Central memory CD8-positive, alpha-beta T cell (primary cell): ENCODE measurements at regions not wholly inside any gene's neighbourhood (a gene's known extent, or its start where the extent isn't known, plus 50 kb on each side); places are given as distances from the start of the nearest gene placed in this dataset.

Experiments used
- ATAC-seq: fragments of 150-1000 bp; cut with Tn5 transposase; replicated peaks from 2 replicates; pipeline ENCODE4 v1.10.0; 2022; ENCODE audit warnings: mild to moderate bottlenecking, moderate FRiP score, moderate number of reproducible peaks; ENCODE audit not compliant: poor library complexity, severe bottlenecking; ENCODE audit errors: extremely low read depth
- DNase-seq, 2 donors: peaks; one replicate each; pipeline ENCODE4 v3.0.0; 2021; ENCODE audit warnings: low spot score in 2 of 2
- H3K27ac Mint-ChIP-seq: one replicate; pipeline ENCODE4 v1.8.0; 2022; ENCODE audit warnings: low read depth, mild to moderate bottlenecking, moderate library complexity, mixed read lengths
- H3K27me3 Mint-ChIP-seq: one replicate; pipeline ENCODE4 v1.8.0; 2022; ENCODE audit warnings: mixed read lengths
- H3K36me3 Mint-ChIP-seq: one replicate; pipeline ENCODE4 v1.8.0; 2022; ENCODE audit warnings: mild to moderate bottlenecking, moderate library complexity, mixed read lengths; ENCODE audit not compliant: insufficient read depth
- H3K4me1 Mint-ChIP-seq: one replicate; pipeline ENCODE4 v1.8.0; 2022; ENCODE audit warnings: mixed read lengths
- H3K4me3 Mint-ChIP-seq: one replicate; pipeline ENCODE4 v1.8.0; 2022; ENCODE audit warnings: mild to moderate bottlenecking, moderate library complexity, mixed read lengths
- H3K9me3 Mint-ChIP-seq: one replicate; pipeline ENCODE4 v1.8.0; 2022; ENCODE audit warnings: mixed read lengths

DNA sequence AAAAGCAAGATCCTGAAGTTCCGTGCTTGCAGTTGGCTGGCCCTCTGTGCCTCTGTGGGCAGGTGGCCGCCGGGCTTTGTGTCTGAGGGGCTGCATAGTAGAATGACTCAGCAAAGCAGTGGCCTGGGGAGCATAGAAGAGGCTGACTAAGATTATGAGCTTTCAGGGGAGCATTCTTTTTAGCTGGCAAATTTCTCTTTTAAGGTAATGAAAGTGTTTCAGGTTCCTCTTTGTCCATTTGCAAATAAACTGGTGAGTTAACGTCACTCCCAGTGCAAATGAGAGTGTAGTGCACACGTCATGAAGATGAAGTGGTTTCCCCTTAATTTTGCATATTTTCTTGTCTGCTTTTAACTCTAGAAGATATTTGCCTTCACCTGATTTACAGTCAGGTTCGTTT is 98.6 kb downstream of the BCL2L11 start:
- peaks cover 4% of the 10 kb centered on the region for H3K9me3 Mint-ChIP-seq
- H3K27ac Mint-ChIP-seq: no peak overlapping the region
- H3K4me1 Mint-ChIP-seq: no peaks in the 10 kb centered on the region
- no peak overlapping the region for H3K4me3 Mint-ChIP-seq
- no peaks in the 10 kb centered on the region for H3K27me3 Mint-ChIP-seq
- H3K36me3 Mint-ChIP-seq: no peaks in the 10 kb centered on the region
- peak; percentile 32 for ATAC-seq
- no peak for DNase-seq

DNA sequence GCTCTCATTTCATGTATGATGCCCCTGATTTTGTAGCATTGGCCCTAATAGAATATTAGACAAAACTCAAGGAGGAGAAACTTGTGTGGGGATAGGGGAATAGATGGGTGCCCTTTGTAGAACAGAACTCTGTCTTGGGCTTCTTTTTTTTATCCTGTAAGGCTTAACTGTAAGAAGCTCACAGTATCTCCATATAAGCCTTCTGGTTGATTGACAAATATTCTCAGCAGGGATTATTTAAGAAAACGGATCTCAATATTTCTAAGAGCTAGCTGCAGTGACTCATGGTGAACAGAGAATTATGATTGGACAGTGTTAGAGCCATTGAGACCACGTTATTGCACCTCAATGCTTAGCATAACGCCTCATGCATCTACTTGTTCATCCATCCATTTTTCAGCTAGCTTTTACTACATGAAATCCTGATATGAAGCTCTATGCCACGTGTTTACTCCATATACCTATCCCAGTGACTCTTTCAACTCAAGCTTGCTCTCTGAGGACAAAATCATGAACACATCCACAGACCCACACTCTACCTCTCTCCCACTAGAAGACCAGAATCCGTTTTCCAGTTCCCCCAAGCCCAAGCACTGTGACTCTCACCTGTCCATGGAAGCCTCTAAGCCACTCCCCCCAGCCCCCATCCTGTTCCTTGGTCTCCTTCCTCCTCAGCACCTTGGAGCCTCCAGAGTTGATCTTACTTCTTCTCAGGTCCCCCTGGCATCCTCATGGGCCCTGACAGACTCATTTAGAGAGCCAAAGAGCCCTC is 99.2 kb downstream of the BCL2L11 start:
- Mint-ChIP-seq H3K27me3 (no peaks in the 10 kb centered on the region), H3K36me3 (no peaks in the 10 kb centered on the region), H3K9me3 (no peaks in the 10 kb centered on the region), H3K27ac (no peak overlapping the region), H3K4me3 (no peak overlapping the region), H3K4me1 (no peaks in the 10 kb centered on the region)
- DNase-seq: no peak
- ATAC-seq: no peak

DNA sequence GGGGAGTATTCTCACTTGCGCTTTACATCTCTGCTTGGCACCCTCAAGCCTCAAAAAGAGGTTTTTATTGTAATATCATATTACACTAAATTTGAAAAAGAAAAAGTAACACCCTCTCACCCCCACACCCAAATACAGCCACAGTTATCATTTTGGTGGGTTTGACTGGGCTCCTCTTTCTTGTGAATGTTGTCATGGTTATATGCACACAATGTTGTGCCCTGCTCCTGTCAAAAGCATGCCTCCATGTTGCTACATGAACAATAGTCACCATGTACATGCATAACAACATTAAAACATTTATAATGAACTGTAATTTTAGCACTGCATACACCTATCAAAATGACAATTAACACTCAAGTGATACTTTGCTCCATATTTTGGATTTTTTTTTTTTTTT is 100.2 kb downstream of the BCL2L11 start:
- H3K27me3 Mint-ChIP-seq: no peaks in the 10 kb centered on the region
- H3K4me3 Mint-ChIP-seq: no peak overlapping the region
- no peaks in the 10 kb centered on the region for H3K4me1 Mint-ChIP-seq
- DNase-seq (no peak), ATAC-seq (no peak)
- H3K9me3 Mint-ChIP-seq: no peaks in the 10 kb centered on the region
- H3K27ac Mint-ChIP-seq: no peak overlapping the region
- no peaks in the 10 kb centered on the region for H3K36me3 Mint-ChIP-seq

DNA sequence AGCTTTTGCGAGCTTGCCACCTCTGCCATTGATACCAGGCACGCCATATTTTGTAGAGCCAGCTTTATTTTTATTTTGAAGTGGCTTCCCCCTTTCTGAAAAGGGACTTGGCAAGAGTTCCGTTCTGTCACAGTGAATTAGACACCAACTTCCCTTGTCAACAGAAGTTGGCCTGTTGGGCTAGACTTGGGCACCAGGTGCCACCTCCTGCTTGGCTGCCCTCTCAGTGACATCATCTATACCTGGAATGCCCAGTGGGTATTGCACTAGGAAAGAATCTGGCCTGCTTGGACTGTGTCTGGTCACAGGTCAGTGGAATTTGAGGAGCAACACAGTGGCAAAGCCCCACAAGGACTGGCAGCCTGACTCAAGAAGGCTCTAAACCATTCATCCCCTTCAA is 101.0 kb downstream of the BCL2L11 start:
- no peak overlapping the region for H3K27ac Mint-ChIP-seq
- ATAC-seq (no peak), DNase-seq (no peak)
- no peaks in the 10 kb centered on the region for H3K4me1 Mint-ChIP-seq
- H3K27me3 Mint-ChIP-seq: no peaks in the 10 kb centered on the region
- H3K36me3 Mint-ChIP-seq: no peaks in the 10 kb centered on the region
- H3K9me3 Mint-ChIP-seq: no peaks in the 10 kb centered on the region
- H3K4me3 Mint-ChIP-seq: no peak overlapping the region

DNA sequence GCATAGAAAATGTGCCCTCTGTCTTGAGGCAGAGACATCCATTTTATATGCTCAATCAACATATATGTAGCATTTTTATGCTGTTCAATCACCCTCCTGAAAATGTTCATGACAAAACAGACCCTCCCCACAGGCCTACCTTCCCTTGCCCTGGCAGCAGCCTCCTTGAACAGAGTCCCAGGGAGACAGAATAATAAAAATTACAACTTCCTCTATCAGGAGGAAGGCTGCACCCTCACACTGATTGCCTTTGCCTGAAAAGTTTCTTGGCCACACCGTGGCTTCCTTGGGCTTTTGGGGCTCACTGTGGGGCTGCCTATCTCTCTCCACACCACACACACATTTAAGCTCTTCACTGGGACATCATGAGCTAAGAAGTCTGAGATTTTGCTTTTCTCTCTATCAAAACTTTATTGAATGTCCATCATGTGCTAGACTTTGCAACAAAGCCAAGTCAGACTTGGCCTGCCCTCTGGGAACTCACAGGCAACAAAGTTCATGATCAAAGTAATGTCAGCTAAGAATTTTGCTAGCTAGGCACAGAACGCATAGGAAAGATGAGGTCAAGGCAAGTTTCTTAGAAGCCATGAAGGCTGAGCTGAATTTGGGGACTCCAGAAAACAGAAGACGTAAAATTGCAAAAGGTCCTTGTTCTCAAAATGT is 101.6 kb downstream of the BCL2L11 start:
- DNase-seq (no peak), ATAC-seq (no peak)
- Mint-ChIP-seq H3K36me3 (no peaks in the 10 kb centered on the region), H3K27me3 (no peaks in the 10 kb centered on the region), H3K4me3 (no peak overlapping the region), H3K9me3 (no peaks in the 10 kb centered on the region), H3K27ac (no peak overlapping the region), H3K4me1 (no peaks in the 10 kb centered on the region)

DNA sequence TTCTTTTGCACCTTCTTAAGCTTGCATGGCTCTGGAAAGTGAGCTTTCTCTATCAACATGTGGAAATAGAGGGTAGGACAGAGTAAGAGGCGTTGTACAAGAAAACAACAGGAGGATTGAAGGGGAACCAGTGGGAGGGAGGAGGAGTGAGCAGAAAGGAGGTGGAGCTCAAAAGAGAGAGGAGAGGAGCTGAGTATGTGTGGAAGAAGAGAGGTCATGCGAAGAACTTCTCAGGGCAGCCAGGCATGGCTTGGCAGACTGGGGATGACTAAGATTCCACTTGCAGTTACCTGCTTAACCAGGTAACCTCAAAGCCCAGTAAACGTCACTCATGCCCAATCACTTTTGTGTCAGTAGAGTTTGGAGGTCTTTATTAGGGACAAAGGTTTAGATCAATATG is 105.1 kb downstream of the BCL2L11 start:
- no peak overlapping the region for H3K27ac Mint-ChIP-seq
- no peak overlapping the region for H3K4me3 Mint-ChIP-seq
- no peaks in the 10 kb centered on the region for H3K4me1 Mint-ChIP-seq
- no peaks in the 10 kb centered on the region for H3K27me3 Mint-ChIP-seq
- H3K9me3 Mint-ChIP-seq: no peaks in the 10 kb centered on the region
- no peak for DNase-seq
- no peak for ATAC-seq
- peaks cover 2% of the 10 kb centered on the region for H3K36me3 Mint-ChIP-seq

DNA sequence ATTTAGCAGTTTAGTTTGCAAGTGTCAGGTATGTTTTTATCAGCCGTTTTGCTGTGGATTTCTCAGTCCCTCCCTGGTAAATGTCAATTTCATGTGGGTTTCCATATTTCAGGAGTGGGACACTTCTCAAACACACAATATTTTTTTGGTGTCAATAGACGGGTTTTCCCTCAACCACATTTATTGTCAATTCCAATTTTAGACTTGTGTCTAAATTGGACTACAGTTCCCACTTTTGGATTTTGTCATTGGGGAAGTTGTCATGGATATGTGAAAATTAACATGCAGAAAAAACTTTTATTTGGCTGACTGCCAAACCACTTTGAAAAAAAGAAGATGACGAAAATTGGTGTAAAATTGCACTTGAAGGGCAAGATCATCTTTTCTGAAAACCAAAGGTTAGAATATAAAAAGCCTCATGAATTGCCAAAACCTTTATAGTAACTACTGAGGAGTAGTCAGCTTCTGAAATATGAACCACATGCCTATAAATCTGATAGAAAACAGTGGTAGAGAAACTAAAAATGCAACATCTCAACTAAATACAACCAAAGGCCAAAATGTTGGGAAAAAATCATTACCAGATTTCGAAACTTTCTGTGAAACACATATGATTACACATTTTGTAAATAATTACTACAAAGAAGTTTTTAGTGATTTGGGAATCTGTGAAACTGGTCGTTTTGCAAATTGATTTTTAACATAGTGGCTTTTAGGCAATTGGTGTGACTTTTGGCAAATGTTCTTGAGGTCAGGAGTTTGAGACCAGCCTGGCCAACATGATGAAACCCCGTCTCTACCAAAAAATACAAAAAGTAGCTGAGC is 106.4 kb downstream of the BCL2L11 start:
- Mint-ChIP-seq H3K4me3 (no peak overlapping the region), H3K4me1 (no peaks in the 10 kb centered on the region), H3K27ac (no peak overlapping the region), H3K27me3 (no peaks in the 10 kb centered on the region), H3K9me3 (no peaks in the 10 kb centered on the region), H3K36me3 (peaks cover 2% of the 10 kb centered on the region)
- DNase-seq: no peak
- no peak for ATAC-seq

DNA sequence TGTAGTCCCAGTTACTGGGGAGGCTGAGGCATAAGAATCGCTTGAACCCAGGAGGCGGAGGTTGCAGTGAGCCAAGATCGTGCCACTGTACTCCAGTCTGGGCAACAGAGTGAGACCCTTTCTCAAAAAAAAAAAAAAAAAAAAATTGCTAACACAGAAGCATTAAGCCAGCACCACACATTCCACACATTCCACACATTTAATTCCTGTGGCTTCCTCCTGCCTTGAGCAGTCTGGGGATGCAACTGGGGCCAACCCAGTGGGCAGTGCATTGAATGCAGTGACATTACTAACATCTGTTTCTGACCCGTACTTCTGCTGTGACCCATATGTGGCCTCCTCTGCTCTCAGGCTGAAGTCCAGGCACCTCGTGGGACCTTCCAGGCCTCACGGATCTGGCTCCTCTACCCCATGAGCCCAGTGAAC is 107.0 kb downstream of the BCL2L11 start:
- peaks cover 2% of the 10 kb centered on the region for H3K36me3 Mint-ChIP-seq
- no peaks in the 10 kb centered on the region for H3K27me3 Mint-ChIP-seq
- no peaks in the 10 kb centered on the region for H3K9me3 Mint-ChIP-seq
- DNase-seq (no peak), ATAC-seq (no peak)
- no peak overlapping the region for H3K27ac Mint-ChIP-seq
- no peaks in the 10 kb centered on the region for H3K4me1 Mint-ChIP-seq
- H3K4me3 Mint-ChIP-seq: no peak overlapping the region

DNA sequence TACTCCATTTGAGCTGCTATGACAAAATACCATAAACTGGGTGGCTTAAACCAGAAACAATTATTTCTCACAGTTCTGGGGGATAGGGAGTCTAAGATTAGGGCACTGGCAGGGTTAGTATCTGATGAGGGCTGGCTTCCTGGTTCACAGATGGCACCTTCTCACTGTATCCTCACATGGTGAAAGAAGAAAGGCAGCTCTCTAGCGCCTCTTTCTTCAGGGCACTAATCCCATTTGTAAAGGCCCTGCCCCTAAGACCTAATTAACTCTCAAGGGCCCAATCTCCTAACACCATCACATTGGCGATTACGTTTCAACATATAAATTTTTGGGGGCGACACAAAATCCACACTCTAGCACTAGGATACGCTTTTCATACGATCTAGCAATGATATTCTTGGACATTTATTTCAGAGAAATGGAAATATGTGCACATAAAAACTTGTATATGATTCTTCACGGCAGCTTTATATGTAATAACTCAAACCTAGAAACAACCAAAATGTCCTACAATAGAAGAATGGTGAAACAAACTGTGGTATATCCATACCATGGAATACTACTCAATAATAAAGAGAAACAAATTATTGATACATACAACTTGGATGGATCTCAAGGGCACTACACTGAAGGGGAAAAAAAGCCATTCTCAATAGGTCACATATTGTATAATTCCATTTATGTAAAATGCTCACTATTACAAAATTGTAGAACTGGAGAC is 111.0 kb downstream of the BCL2L11 start:
- Mint-ChIP-seq H3K4me1 (no peaks in the 10 kb centered on the region), H3K4me3 (no peak overlapping the region), H3K36me3 (peaks cover 4% of the 10 kb centered on the region), H3K9me3 (no peaks in the 10 kb centered on the region), H3K27me3 (no peaks in the 10 kb centered on the region), H3K27ac (no peak overlapping the region)
- no peak for DNase-seq
- no peak for ATAC-seq

DNA sequence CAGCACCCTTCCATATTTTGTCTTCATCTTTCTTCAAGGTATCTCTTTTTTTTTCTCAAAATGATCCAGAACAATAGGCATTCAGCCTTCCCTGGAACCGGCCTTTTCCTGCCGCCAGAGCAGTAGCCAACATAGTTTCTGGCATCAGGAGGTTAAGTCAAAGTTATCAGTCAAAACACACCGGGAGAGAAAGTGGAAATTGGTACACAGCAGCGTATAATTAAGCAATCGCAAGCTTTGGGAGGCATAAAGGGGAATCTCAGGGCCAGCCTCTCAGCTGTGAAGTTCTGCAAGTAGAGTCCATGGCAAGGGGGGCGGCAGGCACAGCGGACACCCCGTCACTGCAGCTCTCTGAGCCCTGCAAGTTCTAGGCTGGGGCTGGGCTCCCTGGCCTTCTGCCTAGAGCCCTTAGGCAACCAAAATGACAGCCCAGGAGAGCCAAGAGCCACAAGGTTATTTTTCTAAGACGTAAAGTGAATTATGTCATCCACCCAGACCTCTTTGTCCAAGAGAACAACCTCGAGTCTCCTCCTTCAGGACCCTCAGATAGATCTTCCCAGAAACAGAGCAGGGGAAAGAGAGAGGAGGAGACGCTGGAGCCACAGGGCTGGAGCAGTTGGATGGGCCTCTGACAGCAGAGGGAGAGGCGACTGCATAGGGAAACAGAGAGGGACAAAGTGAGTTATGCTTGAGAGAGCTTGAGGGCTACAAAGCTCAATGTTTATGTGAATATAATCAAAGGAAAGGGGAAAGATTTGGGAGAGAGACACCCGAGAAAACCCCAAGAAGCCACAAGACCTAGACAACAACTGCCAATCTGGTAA is 114.7 kb downstream of the BCL2L11 start:
- H3K36me3 Mint-ChIP-seq: peaks cover 2% of the 10 kb centered on the region
- no peaks in the 10 kb centered on the region for H3K4me1 Mint-ChIP-seq
- H3K27ac Mint-ChIP-seq: no peak overlapping the region
- H3K27me3 Mint-ChIP-seq: no peaks in the 10 kb centered on the region
- no peak overlapping the region for H3K4me3 Mint-ChIP-seq
- DNase-seq: no peak
- ATAC-seq: no peak
- H3K9me3 Mint-ChIP-seq: no peaks in the 10 kb centered on the region

DNA sequence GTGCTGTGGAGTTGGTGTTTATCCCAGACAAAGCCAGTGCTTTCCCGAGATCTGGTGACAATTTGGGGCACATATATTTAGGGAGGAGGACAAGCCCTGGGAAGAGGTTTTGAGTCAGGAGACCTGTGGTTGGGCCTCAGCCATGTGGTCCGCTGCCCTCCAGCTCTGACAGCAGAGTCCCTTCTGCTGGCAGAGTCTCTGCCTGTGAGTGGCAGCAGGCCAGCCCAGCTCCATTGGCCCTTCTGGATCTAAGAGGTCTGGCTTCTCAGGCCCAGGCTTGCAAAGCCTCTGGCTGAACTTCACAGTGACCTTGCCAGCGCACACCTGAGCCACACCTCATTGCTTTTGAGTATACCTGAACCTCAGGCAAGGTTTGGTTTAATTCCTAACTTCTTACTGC is 115.3 kb downstream of the BCL2L11 start:
- no peak for DNase-seq
- Mint-ChIP-seq H3K4me1 (no peaks in the 10 kb centered on the region), H3K4me3 (no peak overlapping the region), H3K27me3 (no peaks in the 10 kb centered on the region), H3K9me3 (no peaks in the 10 kb centered on the region), H3K27ac (no peak overlapping the region), H3K36me3 (peaks cover 3% of the 10 kb centered on the region)
- ATAC-seq: no peak

DNA sequence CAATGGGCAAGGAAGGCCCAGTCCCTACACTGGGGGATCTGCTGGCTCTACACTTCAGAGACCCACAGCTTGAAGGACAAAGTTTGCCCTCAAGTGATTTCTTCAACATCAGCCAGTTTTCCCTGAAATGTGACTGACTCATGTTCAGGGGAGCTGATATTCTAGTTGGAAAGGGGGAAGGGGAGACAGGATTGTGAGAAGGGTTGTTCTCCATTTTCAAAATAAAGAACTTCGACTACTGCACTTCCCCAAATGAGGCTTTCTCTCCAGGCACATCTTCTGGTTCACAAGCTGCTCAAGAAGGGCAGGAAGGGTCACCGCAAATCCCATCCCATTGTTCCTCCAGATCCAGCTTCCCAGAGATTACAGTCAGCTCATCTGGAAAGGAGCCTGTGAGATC is 117.6 kb downstream of the BCL2L11 start:
- Mint-ChIP-seq H3K27me3 (no peaks in the 10 kb centered on the region), H3K4me1 (no peaks in the 10 kb centered on the region), H3K36me3 (peaks cover 4% of the 10 kb centered on the region), H3K27ac (no peak overlapping the region), H3K9me3 (no peaks in the 10 kb centered on the region), H3K4me3 (no peak overlapping the region)
- no peak for DNase-seq
- no peak for ATAC-seq
